ENCODE measurements at regions not wholly inside any gene's neighbourhood (a gene's known extent, or its start where the extent isn't known, plus 50 kb on each side); places are given as distances from the start of the nearest gene placed in this dataset.
A peak's percentile ranks its signal among the peaks of the same experiment; 100 is the strongest.

- Histone ChIP-seq H2BK5ac (ENCODE audit: low read depth, low read length, poor library complexity, severe bottlenecking) (no peak overlapping the region), H2BK120ac (ENCODE audit: low read depth, low read length) (no peak overlapping the region), H4K5ac (ENCODE audit: low read depth, low read length) (no peak overlapping the region), H3K18ac (ENCODE audit: low read depth, low read length) (no peak overlapping the region), H3K4me2 (ENCODE audit: low read depth, low read length) (no peak overlapping the region), H2BK15ac (ENCODE audit: low read depth, low read length) (no peak overlapping the region), H3K27me3 (ENCODE audit: control insufficient read depth, insufficient read depth, low read length) (peaks cover 15% of the 10 kb centered on the region), H3K9ac (ENCODE audit: low read depth, low read length) (no peak overlapping the region), H2AK5ac (ENCODE audit: low read depth, low read length) (no peak overlapping the region), H3K56ac (ENCODE audit: extremely low read depth, insufficient read depth, low read length) (no peak overlapping the region), H3K23ac (ENCODE audit: low read depth, low read length) (no peak overlapping the region), H3K36me3 (ENCODE audit: control insufficient read depth, insufficient read depth, low read length) (no peaks in the 10 kb centered on the region), H2AFZ (replicated peaks; ENCODE audit: low read length, poor library complexity) (no peak overlapping the region), H3K9me1 (ENCODE audit: insufficient read depth, low read length) (no peaks in the 10 kb centered on the region), H3K9me3 (ENCODE audit: control insufficient read depth, insufficient read depth, low read length) (no peaks in the 10 kb centered on the region), H3K4me3 (ENCODE audit: insufficient read depth, low read depth, low read length) (no peak overlapping the region), H4K91ac (ENCODE audit: insufficient read depth, low read depth, low read length) (no peak overlapping the region), H2AK9ac (replicated peaks; ENCODE audit: low read depth, low read length, poor library complexity) (no peak overlapping the region), H2BK20ac (ENCODE audit: low read depth, low read length) (no peak overlapping the region), H3K79me1 (ENCODE audit: low read depth in 1 of 2, low read length in 2 of 2) (no peaks in the 10 kb centered on the region), H3K14ac (replicated peaks; ENCODE audit: low read depth, low read length) (no peak overlapping the region), H3K4ac (ENCODE audit: low read depth, low read length) (no peak overlapping the region), H3K27ac (ENCODE audit: insufficient read depth, low read length) (no peak overlapping the region), H4K20me1 (ENCODE audit: insufficient read depth, low read length) (no peaks in the 10 kb centered on the region), H3K4me1 (ENCODE audit: control insufficient read depth, insufficient read depth, low read length) (no peaks in the 10 kb centered on the region), H4K8ac (ENCODE audit: low read depth in 2 of 2, low read length in 2 of 2) (no peak overlapping the region)
- ChIA-PET CTCF (interaction anchor here (1.2 kb wide), 1 partner anchor 31 kb away, joined by 3 read pairs; no protein-coding TSS in a partner anchor), POLR2A (ENCODE audit: unreplicated experiment) (interaction anchor here (0.6 kb wide), 1 partner anchor 20 kb away, joined by 3 read pairs; no protein-coding TSS in a partner anchor)
- in situ Hi-C loops (cut with MboI; ENCODE audit: low sequenced_read_pairs) (no loop called here), intact Hi-C loops (cut with micrococcal nuclease) (no loop called here), dilution Hi-C loops (cut with HindIII; ENCODE audit: low sequenced_read_pairs, unreplicated experiment) (no loop called here)
- peak; percentile 24 for TF ChIP-seq CEBPB (IDR thresholded peaks at IDR 0.05; ENCODE audit: low read depth, low read length)
- peak; percentile 62 for TF ChIP-seq FOS (IDR thresholded peaks at IDR 0.05; ENCODE audit: low read depth, low read length)
- no peak for TF ChIP-seq MXI1 (IDR thresholded peaks at IDR 0.05; ENCODE audit: borderline replicate concordance, low read depth, low read length)
- TF ChIP-seq NFE2L2 (IDR thresholded peaks at IDR 0.05; ENCODE audit: low read depth, low read length), result no peak
- TF ChIP-seq USF2 (IDR thresholded peaks at IDR 0.05; ENCODE audit: low read depth, low read length), result no peak
- no peak for TF ChIP-seq CHD1 (IDR thresholded peaks at IDR 0.05; ENCODE audit: low read depth, low read length)
- no peak for TF ChIP-seq MAZ (IDR thresholded peaks at IDR 0.05; ENCODE audit: borderline replicate concordance, low read depth, low read length)
- ATAC-seq (ENCODE audit: low read depth) (peak; percentile 62), DNase-seq (peak; percentile 82)
- no TSS peak for BruUV-seq (replicated peaks)
- WGBS, 2 experiments (ENCODE audit: extremely low coverage in 2 of 2, insufficient read length in 1 of 2), result no CpG with 5 or more reads among the region's 3 CpGs
These were observed 96.5 kb upstream of the ESX1 start for GRCh38 chrX:104351173-104351769.

Data from IMR-90 (cell line).